ENCODE measurements at regions not wholly inside any gene's neighbourhood (a gene's known extent, or its start where the extent isn't known, plus 50 kb on each side); places are given as distances from the start of the nearest gene placed in this dataset.

GRCh38 chr4:38243388-38244053, 283.3 kb downstream of the PTTG2 start:
- no peak for DNase-seq (ENCODE audit: low spot score in 2 of 2)
- no peak for TF ChIP-seq CTCF (IDR thresholded peaks at IDR 0.05)
- no peak for TF ChIP-seq POLR2A (IDR thresholded peaks at IDR 0.05)
- intact Hi-C loops (cut with DNase I; ENCODE audit: low total_unique reads): no loop called here
- WGBS, 2 donors: 76% methylated on average over 6 of the region's 6 CpGs
- no peak overlapping the region for H3K4me3 ChIP-seq (ENCODE audit: low read depth, poor library complexity, severe bottlenecking)

- intact Hi-C loops (cut with DNase I; ENCODE audit: low total_unique reads): no loop called here
- 88 to 98% methylated on average over 1 of the region's 1 CpG for WGBS, 2 donors
- no peak overlapping the region for H3K4me3 ChIP-seq (ENCODE audit: low read depth, poor library complexity, severe bottlenecking)
- TF ChIP-seq POLR2A (IDR thresholded peaks at IDR 0.05) (no peak), CTCF (IDR thresholded peaks at IDR 0.05) (no peak)
- DNase-seq (ENCODE audit: low spot score in 2 of 2): no peak
Measured at GRCh38 chr4:38254825-38255224, 294.6 kb downstream of the PTTG2 start.

GRCh38 chr4:38255572-38255971, 295.4 kb downstream of the PTTG2 start:
- no peak for TF ChIP-seq POLR2A (IDR thresholded peaks at IDR 0.05)
- TF ChIP-seq CTCF (IDR thresholded peaks at IDR 0.05): no peak
- no peak for DNase-seq (ENCODE audit: low spot score in 2 of 2)
- intact Hi-C loops (cut with DNase I; ENCODE audit: low total_unique reads): no loop called here
- no peak overlapping the region for H3K4me3 ChIP-seq (ENCODE audit: low read depth, poor library complexity, severe bottlenecking)
- WGBS, 2 donors: 83 to 93% methylated on average over 2 of the region's 2 CpGs

- WGBS, 2 donors: 48 to 58% methylated on average over 4 of the region's 4 CpGs
- no peak for DNase-seq (ENCODE audit: low spot score in 2 of 2)
- TF ChIP-seq CTCF (IDR thresholded peaks at IDR 0.05) (no peak), POLR2A (IDR thresholded peaks at IDR 0.05) (no peak)
- intact Hi-C loops (cut with DNase I; ENCODE audit: low total_unique reads): no loop called here
- no peak overlapping the region for H3K4me3 ChIP-seq (ENCODE audit: low read depth, poor library complexity, severe bottlenecking)
Measured at GRCh38 chr4:38266616-38267015, 306.4 kb downstream of the PTTG2 start.

- no peak for DNase-seq (ENCODE audit: low spot score in 2 of 2)
- WGBS, 2 donors: 90 to 94% methylated on average over 5 of the region's 5 CpGs
- intact Hi-C loops (cut with DNase I; ENCODE audit: low total_unique reads): no loop called here
- H3K4me3 ChIP-seq (ENCODE audit: low read depth, poor library complexity, severe bottlenecking): no peak overlapping the region
- TF ChIP-seq POLR2A (IDR thresholded peaks at IDR 0.05): no peak
- TF ChIP-seq CTCF (IDR thresholded peaks at IDR 0.05): no peak
Measured at GRCh38 chr4:38268108-38268820, 308.1 kb downstream of the PTTG2 start.
